Lower leg skin (tissue), 3 donors: ENCODE measurements at regions not wholly inside any gene's neighbourhood (a gene's known extent, or its start where the extent isn't known, plus 50 kb on each side); places are given as distances from the start of the nearest gene placed in this dataset.

Source experiments
- POLR2A ChIP-seq, 2 donors: fragments of 450-650 bp; IDR thresholded peaks; one replicate each; pipeline ENCODE4 v1.6.1; 2016 to 2017; ENCODE audit warnings: antibody characterized with exemption in 2 of 2, mild to moderate bottlenecking in 1 of 2, moderate library complexity in 1 of 2
- TF ChIP-seq, protein P1 (sequence below), 3 donors: fragments of 450-650 bp; IDR thresholded peaks; one replicate each; pipeline ENCODE4 v1.5.1; 2016; ENCODE audit warnings: antibody characterized with exemption in 3 of 3, mild to moderate bottlenecking in 3 of 3, moderate library complexity in 2 of 3

DNA sequence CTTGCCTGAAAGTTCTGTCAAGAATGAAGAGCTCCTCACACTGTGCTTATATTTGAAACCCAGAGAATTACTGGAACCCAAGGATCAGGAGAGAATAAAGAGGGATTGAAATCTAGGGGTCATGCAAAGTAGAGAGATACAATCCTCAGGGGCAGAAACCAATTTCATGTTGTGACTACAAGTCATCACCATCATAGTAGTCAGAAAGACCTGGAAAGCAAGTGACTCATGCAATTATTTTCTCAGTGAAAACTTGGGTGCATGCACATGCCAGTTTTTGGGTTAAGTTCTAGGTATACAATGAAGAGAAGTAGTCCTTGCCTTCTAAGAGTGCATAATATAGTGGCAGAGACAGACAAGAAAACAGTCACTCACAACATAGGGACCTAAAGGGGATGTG is 210.0 kb downstream of the ZC3H11B start:
- TF ChIP-seq, protein P1, sequence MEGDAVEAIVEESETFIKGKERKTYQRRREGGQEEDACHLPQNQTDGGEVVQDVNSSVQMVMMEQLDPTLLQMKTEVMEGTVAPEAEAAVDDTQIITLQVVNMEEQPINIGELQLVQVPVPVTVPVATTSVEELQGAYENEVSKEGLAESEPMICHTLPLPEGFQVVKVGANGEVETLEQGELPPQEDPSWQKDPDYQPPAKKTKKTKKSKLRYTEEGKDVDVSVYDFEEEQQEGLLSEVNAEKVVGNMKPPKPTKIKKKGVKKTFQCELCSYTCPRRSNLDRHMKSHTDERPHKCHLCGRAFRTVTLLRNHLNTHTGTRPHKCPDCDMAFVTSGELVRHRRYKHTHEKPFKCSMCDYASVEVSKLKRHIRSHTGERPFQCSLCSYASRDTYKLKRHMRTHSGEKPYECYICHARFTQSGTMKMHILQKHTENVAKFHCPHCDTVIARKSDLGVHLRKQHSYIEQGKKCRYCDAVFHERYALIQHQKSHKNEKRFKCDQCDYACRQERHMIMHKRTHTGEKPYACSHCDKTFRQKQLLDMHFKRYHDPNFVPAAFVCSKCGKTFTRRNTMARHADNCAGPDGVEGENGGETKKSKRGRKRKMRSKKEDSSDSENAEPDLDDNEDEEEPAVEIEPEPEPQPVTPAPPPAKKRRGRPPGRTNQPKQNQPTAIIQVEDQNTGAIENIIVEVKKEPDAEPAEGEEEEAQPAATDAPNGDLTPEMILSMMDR (IDR thresholded peaks at IDR 0.05): no peak
- no peak for TF ChIP-seq POLR2A (IDR thresholded peaks at IDR 0.05)
